ENCODE measurements at regions not wholly inside any gene's neighbourhood (a gene's known extent, or its start where the extent isn't known, plus 50 kb on each side); places are given as distances from the start of the nearest gene placed in this dataset.

- TF ChIP-seq ZXDB (tag by site-specific recombination; IDR thresholded peaks at IDR 0.05), result no peak
- TF ChIP-seq TCF7L2 (IDR thresholded peaks at IDR 0.05; ENCODE audit: borderline replicate concordance, low read depth, low read length), result no peak
- no peak for TF ChIP-seq ZNF76 (tag by site-specific recombination; IDR thresholded peaks at IDR 0.05; ENCODE audit: borderline replicate concordance, low read depth)
- no peak for TF ChIP-seq ZNF404 (tag by site-specific recombination; IDR thresholded peaks at IDR 0.05)
- no peak for TF ChIP-seq ZNF175 (tag by site-specific recombination; IDR thresholded peaks at IDR 0.05)
- no peak for TF ChIP-seq GLIS1 (tag by site-specific recombination; IDR thresholded peaks at IDR 0.05)
- no peak for TF ChIP-seq ZNF777 (tag by site-specific recombination; IDR thresholded peaks at IDR 0.05; ENCODE audit: borderline replicate concordance)
These were observed 469.4 kb downstream of the CDK5RAP2 start (continued) for GRCh38 chr9:120110520-120110919.

DNA sequence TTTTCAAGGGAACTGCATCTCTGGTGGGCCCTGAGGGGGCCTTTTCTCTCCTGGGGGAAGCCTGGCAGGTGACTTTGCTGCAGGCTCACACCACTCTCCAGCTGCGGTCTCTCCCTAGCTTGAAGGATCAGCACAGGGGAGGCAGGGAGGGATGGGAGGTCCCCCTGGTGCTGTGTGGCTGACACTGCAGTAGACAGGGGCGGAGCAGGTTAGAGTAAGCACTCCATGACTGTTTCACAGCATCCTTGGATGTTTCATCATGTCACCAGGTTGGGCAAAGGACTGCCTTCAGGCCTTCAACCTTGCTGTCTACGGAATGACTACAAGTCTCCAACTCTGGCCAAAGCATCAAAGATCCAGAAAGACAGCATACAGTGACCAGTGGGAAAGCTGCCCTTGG lies 470.7 kb downstream of the CDK5RAP2 start:
- H3K4me3 ChIP-seq (ENCODE audit: low read depth, low read length), result no peak overlapping the region
- no peak overlapping the region for H3K27ac ChIP-seq (ENCODE audit: extremely low read depth, low read depth, low read length)
- no peak for TF ChIP-seq ZFP37 (tag by site-specific recombination; IDR thresholded peaks at IDR 0.05)
- TF ChIP-seq ZNF544 (tag by site-specific recombination; IDR thresholded peaks at IDR 0.05), result no peak
- TF ChIP-seq ZFP69B (tag by site-specific recombination; IDR thresholded peaks at IDR 0.05), result no peak
- no peak for TF ChIP-seq KLF10 (tag by site-specific recombination; IDR thresholded peaks at IDR 0.05)
- no peak for TF ChIP-seq ZNF366 (tag by site-specific recombination; conservative IDR thresholded peaks at IDR 0.05)
- no peak for TF ChIP-seq ZNF248 (tag by site-specific recombination; IDR thresholded peaks at IDR 0.05)
- TF ChIP-seq GLI4 (tag by site-specific recombination; IDR thresholded peaks at IDR 0.05), result no peak
- TF ChIP-seq ZNF76 (tag by site-specific recombination; IDR thresholded peaks at IDR 0.05; ENCODE audit: borderline replicate concordance, low read depth), result no peak
- TF ChIP-seq FEZF1 (tag by site-specific recombination; IDR thresholded peaks at IDR 0.05), result no peak
- no peak for TF ChIP-seq ZNF341 (tag by site-specific recombination; IDR thresholded peaks at IDR 0.05; ENCODE audit: low read depth)
- no peak for TF ChIP-seq ZNF560 (tag by site-specific recombination; IDR thresholded peaks at IDR 0.05; ENCODE audit: borderline replicate concordance)
- TF ChIP-seq ZNF292 (tag by site-specific recombination; IDR thresholded peaks at IDR 0.05; ENCODE audit: borderline replicate concordance, low read depth), result no peak
- no peak for TF ChIP-seq ZNF23 (tag by site-specific recombination; IDR thresholded peaks at IDR 0.05; ENCODE audit: borderline replicate concordance)
- no peak for TF ChIP-seq ZBTB1 (tag by site-specific recombination; IDR thresholded peaks at IDR 0.05)
- no peaks in the 10 kb centered on the region for H3K9me3 ChIP-seq (ENCODE audit: control insufficient read depth, insufficient read depth, low read depth, low read length)
- CTCF ChIA-PET, result interaction anchor here (0.6 kb wide), 2 partner anchors 19 to 102 kb away, joined by 3 read pairs; no protein-coding TSS in a partner anchor
- POLR2A ChIA-PET, result no interaction called here
- no peaks in the 10 kb centered on the region for H3K4me1 ChIP-seq (ENCODE audit: control insufficient read depth, insufficient read depth, low read length)
- no peaks in the 10 kb centered on the region for H3K36me3 ChIP-seq (ENCODE audit: control insufficient read depth in 2 of 2, insufficient read depth in 1 of 2, low read length in 2 of 2)

DNA sequence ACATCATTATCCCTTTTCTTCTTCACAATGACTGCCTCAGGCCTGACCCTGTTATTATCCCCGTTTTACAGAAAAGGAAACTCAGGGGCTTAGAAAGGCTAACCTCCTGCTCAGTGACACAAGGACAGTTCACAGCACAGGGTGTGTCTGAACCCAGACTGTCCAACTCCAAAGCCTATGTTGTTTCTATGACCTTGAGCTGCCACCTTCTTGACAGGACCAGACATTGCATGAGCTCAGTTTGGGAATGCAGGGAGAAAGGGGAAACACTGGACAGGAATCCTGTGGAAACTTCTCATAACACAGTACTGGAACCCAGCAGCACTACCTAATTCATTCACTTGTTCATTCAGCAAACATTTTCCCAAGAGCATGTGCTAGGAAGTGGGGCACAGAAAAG lies 472.8 kb downstream of the CDK5RAP2 start:
- H3K27ac ChIP-seq (ENCODE audit: extremely low read depth, low read depth, low read length), result no peak overlapping the region
- ChIA-PET POLR2A (no interaction called here), CTCF (no interaction called here)
- no peak for TF ChIP-seq ZBTB1 (tag by site-specific recombination; IDR thresholded peaks at IDR 0.05)
- TF ChIP-seq MYNN (tag by site-specific recombination; IDR thresholded peaks at IDR 0.05; ENCODE audit: borderline replicate concordance), result no peak
- TF ChIP-seq, protein P1, sequence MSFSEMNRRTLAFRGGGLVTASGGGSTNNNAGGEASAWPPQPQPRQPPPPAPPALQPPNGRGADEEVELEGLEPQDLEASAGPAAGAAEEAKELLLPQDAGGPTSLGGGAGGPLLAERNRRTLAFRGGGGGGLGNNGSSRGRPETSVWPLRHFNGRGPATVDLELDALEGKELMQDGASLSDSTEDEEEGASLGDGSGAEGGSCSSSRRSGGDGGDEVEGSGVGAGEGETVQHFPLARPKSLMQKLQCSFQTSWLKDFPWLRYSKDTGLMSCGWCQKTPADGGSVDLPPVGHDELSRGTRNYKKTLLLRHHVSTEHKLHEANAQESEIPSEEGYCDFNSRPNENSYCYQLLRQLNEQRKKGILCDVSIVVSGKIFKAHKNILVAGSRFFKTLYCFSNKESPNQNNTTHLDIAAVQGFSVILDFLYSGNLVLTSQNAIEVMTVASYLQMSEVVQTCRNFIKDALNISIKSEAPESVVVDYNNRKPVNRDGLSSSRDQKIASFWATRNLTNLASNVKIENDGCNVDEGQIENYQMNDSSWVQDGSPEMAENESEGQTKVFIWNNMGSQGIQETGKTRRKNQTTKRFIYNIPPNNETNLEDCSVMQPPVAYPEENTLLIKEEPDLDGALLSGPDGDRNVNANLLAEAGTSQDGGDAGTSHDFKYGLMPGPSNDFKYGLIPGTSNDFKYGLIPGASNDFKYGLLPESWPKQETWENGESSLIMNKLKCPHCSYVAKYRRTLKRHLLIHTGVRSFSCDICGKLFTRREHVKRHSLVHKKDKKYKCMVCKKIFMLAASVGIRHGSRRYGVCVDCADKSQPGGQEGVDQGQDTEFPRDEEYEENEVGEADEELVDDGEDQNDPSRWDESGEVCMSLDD (tag by site-specific recombination; IDR thresholded peaks at IDR 0.05), result no peak
- TF ChIP-seq KLF9 (tag by site-specific recombination; IDR thresholded peaks at IDR 0.05; ENCODE audit: low read depth), result no peak
- TF ChIP-seq ZNF24 (tag by site-specific recombination; IDR thresholded peaks at IDR 0.05), result no peak
- no peak for TF ChIP-seq ZSCAN16 (tag by site-specific recombination; IDR thresholded peaks at IDR 0.05)
- TF ChIP-seq PRDM1 (tag by site-specific recombination; IDR thresholded peaks at IDR 0.05), result no peak
- TF ChIP-seq, protein P2, sequence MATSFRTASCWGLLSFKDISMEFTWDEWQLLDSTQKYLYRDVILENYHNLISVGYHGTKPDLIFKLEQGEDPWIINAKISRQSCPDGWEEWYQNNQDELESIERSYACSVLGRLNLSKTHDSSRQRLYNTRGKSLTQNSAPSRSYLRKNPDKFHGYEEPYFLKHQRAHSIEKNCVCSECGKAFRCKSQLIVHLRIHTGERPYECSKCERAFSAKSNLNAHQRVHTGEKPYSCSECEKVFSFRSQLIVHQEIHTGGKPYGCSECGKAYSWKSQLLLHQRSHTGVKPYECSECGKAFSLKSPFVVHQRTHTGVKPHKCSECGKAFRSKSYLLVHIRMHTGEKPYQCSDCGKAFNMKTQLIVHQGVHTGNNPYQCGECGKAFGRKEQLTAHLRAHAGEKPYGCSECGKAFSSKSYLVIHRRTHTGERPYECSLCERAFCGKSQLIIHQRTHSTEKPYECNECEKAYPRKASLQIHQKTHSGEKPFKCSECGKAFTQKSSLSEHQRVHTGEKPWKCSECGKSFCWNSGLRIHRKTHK (tag by site-specific recombination; IDR thresholded peaks at IDR 0.05), result no peak
- TF ChIP-seq ZNF391 (tag by site-specific recombination; IDR thresholded peaks at IDR 0.05; ENCODE audit: borderline replicate concordance, low read depth), result no peak
- no peak for TF ChIP-seq ZNF174 (tag by site-specific recombination; IDR thresholded peaks at IDR 0.05)

More for the DNA sequence above, 472.8 kb downstream of the CDK5RAP2 start:
- Histone ChIP-seq H3K4me3 (ENCODE audit: low read depth, low read length) (no peak overlapping the region), H3K36me3 (ENCODE audit: control insufficient read depth in 2 of 2, insufficient read depth in 1 of 2, low read length in 2 of 2) (no peaks in the 10 kb centered on the region), H3K9me3 (ENCODE audit: control insufficient read depth, insufficient read depth, low read depth, low read length) (no peaks in the 10 kb centered on the region), H3K4me1 (ENCODE audit: control insufficient read depth, insufficient read depth, low read length) (no peaks in the 10 kb centered on the region)

All from HEK293 (cell line).